GM21737 (cell line): ENCODE measurements at regions not wholly inside any gene's neighbourhood (a gene's known extent, or its start where the extent isn't known, plus 50 kb on each side); places are given as distances from the start of the nearest gene placed in this dataset.
"Not testable (repeated sequence)": the region's sequence is repeated elsewhere in the genome, so short reads cannot be mapped to it uniquely, and the experiment has no call there.

ENCODE experiments used
- ATAC-seq: cut with Tn5 transposase; IDR thresholded peaks from one replicate; pipeline ENCODE4 v1.9.1; 2021; ENCODE audit warnings: mild to moderate bottlenecking, moderate library complexity; ENCODE audit not compliant: unreplicated experiment

GRCh38 chrX:109184506-109185139 lies 297.3 kb downstream of the GUCY2F start:
- ATAC-seq = no peak

- ATAC-seq = no peak
Measured at GRCh38 chrX:109172091-109172602, 309.7 kb downstream of the GUCY2F start.

DNA sequence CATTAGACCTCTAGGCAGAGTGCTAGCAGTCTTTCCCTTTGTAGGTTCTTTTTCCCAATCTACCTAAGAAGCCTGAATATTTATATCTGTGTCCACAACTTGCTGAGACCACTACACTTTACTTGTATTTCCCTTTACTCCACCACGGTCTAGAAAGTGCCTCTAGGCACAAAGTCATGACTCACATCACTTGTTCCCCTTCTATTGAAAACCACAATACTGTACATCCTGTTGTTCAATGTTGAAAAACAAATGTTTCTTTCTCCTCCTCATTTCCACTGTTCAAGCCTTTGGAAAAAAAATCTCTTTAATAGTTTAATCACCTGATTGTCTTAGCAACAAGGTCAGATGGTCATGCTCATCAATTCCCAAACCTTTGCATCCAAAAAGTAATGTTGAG lies 326.7 kb downstream of the GUCY2F start:
- ATAC-seq = no peak

- ATAC-seq = not testable (repeated sequence)
Measured at GRCh38 chrX:109144173-109144572, 337.7 kb downstream of the GUCY2F start.

DNA sequence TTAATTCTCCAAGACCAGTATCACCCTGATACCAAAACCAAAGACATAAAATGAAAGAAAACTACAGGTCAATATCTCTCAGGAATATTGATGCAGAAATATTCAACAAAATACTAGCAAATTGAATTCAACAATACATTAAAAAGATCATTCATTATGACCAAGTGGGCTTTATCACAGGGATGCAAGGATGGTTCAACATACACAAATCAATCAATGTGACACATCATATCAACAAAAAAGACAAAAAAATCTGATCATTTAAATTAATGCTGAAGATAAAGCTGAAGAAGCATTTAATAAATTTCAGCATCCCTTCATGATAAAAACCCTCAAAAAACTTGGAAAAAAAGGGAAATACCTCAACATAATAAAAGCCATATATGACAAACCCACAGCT lies 341.4 kb downstream of the GUCY2F start:
- ATAC-seq = no peak

DNA sequence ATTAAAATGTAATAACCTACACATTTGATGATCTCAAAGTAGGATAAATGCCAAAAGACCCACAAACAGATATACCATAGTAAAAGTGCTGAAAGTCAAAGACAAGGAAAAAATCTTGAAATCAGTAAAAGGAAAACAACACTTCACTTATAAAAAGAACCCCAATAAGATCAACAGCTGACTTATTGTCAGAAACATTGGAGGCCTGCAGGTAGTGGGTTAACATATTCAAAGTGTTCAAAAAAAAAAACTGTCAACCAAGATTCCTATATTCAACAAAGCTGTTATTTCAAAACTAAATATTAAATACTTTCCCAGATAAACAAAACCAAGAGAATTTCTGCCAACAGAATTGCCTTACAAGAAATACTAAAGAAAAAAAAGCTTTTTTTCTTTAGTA lies 347.1 kb downstream of the GUCY2F start:
- no peak for ATAC-seq

- ATAC-seq = no peak
Measured at GRCh38 chrX:109125304-109125703, 356.6 kb downstream of the GUCY2F start.

DNA sequence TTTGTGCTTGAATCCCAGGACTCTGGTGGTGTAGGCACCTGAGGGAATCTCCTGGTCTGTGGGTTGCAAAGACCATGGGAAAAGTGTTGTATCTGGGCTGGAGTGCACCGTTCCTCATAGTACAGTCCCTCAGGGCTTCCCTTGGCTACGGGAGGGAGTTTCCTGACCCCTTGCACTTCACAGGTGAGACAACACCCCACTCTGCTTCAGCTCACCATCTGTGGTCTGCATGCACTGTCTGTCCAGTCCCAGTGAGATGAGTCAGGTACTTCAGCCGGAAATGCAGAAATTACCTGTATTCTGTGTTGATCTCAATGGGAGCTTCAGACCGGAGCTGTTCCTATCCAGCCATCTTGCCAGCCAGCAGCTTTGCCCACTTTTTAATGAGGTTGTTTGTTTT lies 353.0 kb upstream of the IRS4 start:
- no peak for ATAC-seq

DNA sequence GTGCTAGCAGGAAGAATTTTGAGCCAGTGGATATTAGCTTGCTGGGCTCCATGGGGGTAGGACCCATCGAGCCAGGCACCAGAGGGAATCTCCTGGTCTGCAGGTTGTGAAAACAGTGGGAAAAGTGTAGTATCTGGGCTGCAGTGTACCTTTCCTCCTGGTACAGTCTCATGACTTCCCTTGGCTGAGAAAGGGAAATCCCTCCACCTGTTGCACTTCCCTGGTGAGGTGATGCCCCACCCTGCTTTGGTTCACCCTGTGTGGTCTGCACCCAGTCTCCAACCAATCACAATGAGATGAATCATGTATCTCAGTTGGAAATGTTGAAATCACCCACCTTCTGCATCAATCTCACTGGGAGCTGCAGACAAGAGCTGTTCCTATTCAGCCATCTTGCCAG lies 341.4 kb upstream of the IRS4 start:
- ATAC-seq = no peak

DNA sequence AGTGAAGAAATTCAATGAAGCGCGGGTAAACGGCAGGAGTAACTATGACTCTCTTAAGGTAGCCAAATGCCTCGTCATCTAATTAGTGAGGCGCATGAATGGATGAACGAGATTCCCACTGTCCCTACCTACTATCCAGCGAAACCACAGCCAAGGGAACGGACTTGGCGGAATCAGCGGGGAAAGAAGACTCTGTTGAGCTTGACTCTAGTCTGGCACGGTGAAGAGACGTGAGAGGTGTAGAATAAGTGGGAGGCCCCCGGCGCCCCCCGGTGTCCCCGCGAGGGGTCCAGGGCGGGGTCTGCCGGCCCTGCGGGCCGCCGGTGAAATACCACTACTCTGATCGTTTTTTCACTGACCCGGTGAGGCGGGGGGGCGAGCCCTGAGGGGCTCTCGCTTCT lies 317.8 kb upstream of the IRS4 start:
- not testable (repeated sequence) for ATAC-seq

DNA sequence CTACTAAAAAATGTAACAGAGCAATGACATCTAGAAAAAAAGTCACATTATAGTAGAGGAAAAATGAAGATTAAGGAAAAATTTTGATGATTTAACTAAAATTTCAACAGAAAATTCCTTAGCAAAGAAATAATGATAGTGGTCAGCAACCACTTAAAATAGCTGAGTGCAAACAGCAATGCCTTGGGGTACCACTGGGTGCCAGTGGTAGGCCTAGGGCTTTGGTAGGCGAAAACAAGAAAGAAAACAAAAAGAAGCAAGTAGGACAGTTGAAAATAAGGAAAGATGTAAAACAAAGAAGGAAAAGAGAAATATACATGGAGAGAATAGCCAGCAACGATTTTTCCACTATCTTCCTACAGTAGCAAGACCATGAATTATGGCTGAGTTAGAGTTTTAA lies 313.5 kb upstream of the IRS4 start:
- ATAC-seq = no peak

GRCh38 chrX:109049416-109049815 lies 313.1 kb upstream of the IRS4 start:
- no peak for ATAC-seq

- no peak for ATAC-seq
Measured at GRCh38 chrX:109040057-109040456, 303.7 kb upstream of the IRS4 start.

GRCh38 chrX:109036624-109037023 lies 300.3 kb upstream of the IRS4 start:
- peak; percentile 80 for ATAC-seq

GRCh38 chrX:108993909-108994308 lies 257.5 kb upstream of the IRS4 start:
- ATAC-seq = no peak

DNA sequence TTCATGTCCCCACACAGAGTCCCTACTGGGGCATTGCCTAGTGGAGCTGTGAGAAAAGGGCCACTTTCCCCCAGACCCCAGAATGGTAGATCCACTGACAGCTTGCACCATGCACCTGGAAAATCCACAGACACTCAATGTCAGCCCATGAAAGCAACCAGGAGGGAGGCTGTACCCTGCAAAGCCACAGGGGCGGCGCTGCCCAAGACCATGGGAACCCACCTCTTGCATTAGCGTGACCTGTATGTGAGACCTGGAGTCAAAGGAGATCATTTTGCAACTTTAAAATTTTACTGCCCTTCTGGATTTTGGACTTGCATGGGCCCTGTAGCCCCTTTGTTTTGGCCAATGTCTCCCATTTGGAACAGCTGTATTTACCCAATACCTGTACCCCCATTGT lies 236.5 kb upstream of the IRS4 start:
- not testable (repeated sequence) for ATAC-seq

- no peak for ATAC-seq
Measured at GRCh38 chrX:108947205-108947604, 210.8 kb upstream of the IRS4 start.

- ATAC-seq = no peak
Measured at GRCh38 chrX:108946531-108946930, 210.2 kb upstream of the IRS4 start.

DNA sequence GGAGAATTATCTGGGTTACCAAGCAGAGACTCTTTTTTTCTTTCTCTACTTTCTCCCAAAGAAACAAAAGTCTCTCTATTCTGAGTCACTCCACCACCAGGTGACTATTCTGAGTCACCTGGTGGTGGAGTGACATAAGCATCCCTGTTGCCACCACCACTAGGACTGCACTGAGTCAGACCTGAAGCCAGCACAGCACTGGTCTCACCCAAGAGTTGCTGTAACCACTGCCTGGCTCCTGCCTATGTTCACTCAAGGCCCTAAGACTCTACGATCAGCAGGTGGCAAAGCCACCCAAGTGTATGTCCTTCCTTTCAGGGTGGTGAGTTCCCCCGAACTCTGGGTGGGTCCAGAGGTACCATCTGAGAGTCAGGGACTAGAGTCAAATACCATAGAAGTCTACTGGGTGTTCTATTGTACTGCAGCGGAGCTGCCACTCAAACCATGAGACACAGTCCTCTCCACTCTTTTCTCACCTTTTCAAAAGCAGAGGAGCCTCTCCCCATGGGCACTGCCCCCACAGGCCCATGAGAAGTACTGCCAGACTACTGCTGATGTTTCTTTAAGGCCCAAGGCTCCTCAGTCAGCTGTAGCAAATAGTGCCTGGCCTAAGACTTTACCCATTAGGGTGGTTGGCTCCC lies 209.6 kb upstream of the IRS4 start:
- no peak for ATAC-seq

DNA sequence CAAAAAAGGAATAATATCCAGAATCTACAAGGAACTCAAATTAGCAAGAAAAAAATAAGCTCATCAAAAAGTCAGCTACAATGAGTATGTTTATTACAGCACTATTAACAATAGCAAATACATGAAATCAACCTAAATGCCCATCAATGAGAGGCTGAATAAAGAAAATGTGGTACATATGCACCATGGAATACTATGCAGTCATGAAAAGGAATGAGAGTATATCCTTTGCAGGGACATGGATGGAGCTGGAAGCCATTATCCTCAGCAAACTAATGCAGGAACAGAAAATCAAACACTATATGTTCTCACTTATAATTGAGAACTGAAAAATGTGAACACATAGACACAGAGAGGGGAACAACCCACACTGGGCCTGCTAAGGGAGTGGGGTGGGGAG lies 178.4 kb upstream of the IRS4 start:
- no peak for ATAC-seq

DNA sequence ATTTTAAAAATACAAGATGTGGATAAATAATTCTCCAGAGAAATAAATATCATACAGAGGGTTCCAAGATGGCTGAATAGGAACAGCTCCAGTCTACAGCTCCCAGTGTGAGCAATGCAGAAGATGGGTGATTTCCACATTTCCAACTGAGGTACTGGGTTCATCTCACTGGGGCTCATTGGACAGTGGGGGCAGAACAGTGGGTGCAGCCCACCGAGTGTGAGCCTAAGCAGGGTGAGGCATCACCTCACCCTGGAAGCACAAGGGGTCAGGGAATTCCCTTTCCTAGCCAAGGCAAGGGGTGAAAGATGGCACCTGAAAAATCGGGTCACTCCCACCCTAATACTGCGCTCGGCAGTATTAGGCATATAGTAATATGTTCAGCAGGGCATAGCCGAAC lies 167.5 kb upstream of the IRS4 start:
- not testable (repeated sequence) for ATAC-seq

DNA sequence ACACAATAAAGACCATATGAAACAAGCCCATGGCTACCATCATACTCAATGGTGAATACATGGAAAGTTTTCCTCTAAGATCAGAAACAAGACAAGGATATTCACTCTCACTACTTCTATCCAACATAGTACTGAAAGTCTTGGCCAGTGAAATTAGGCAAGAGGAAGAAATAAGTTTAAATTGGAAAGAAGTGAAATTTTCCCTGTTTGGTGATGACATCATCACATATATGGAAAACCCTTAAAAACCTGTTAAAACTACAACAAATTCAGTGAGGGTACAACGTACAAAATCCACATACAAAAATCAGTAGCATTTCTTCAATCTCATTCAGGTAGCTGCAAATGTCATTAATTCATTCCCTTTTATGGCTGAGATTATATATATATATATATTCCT lies 164.0 kb upstream of the IRS4 start:
- no peak for ATAC-seq

GRCh38 chrX:108896349-108896748 lies 160.0 kb upstream of the IRS4 start:
- ATAC-seq = not testable (repeated sequence)
